HFF-Myc (cell line): ENCODE measurements at regions not wholly inside any gene's neighbourhood (a gene's known extent, or its start where the extent isn't known, plus 50 kb on each side); places are given as distances from the start of the nearest gene placed in this dataset.

ENCODE experiments used
- DNase-seq: peaks from one replicate; pipeline ENCODE4 v3.0.0-alpha.2; 2011; ENCODE audit warnings: low read depth; ENCODE audit errors: extremely low read depth
- H3K4me3 ChIP-seq: replicated peaks from 2 replicates; pipeline ENCODE4 v1.5.1; 2011; ENCODE audit warnings: low read depth, mild to moderate bottlenecking, control low read depth, low read length
- TF ChIP-seq, protein P1 (sequence below): IDR thresholded peaks from 2 replicates; pipeline ENCODE4 v1.5.1; 2012; ENCODE audit warnings: mild to moderate bottlenecking, low read depth, low read length, control low read depth; ENCODE audit errors: missing control alignments

DNA sequence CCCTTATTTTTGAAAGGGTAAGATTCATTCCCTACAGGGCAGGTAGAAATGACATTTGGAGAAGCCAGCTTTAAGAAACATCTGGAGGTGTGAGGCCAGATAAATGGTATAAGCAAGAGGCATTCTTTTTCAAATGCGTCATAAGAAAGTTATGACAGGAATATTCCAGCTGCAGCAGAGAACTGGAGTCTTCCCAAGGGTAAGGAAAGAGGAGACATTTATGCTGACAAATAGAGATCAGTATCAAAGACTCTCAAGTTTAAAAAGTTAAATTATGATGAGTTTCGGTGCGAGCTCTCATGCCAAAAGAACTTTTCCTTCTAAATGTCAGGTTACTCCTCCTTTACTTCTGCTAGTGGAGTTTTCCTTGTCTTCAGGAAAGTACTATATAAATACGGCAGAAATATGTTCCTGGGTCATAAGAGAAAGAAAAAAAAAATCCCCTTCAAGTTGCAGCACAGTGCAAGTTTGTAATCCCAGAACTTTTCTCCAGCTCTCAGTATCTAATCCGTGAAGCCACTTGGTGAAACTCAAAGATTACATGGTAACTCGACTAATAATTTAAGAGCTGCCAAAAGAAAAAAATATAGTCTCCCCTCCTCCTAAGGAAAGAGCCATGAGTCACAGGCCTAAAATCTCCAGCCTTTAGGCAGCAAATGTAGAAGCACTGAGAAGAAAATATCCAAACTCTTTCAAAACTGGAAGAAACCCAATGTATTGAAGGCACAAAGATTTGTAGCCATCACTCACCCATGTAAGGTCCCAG is 428.1 kb downstream of the MEIS1 start:
- no peak overlapping the region for H3K4me3 ChIP-seq
- TF ChIP-seq, protein P1, sequence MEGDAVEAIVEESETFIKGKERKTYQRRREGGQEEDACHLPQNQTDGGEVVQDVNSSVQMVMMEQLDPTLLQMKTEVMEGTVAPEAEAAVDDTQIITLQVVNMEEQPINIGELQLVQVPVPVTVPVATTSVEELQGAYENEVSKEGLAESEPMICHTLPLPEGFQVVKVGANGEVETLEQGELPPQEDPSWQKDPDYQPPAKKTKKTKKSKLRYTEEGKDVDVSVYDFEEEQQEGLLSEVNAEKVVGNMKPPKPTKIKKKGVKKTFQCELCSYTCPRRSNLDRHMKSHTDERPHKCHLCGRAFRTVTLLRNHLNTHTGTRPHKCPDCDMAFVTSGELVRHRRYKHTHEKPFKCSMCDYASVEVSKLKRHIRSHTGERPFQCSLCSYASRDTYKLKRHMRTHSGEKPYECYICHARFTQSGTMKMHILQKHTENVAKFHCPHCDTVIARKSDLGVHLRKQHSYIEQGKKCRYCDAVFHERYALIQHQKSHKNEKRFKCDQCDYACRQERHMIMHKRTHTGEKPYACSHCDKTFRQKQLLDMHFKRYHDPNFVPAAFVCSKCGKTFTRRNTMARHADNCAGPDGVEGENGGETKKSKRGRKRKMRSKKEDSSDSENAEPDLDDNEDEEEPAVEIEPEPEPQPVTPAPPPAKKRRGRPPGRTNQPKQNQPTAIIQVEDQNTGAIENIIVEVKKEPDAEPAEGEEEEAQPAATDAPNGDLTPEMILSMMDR: no peak
- DNase-seq: no peak

DNA sequence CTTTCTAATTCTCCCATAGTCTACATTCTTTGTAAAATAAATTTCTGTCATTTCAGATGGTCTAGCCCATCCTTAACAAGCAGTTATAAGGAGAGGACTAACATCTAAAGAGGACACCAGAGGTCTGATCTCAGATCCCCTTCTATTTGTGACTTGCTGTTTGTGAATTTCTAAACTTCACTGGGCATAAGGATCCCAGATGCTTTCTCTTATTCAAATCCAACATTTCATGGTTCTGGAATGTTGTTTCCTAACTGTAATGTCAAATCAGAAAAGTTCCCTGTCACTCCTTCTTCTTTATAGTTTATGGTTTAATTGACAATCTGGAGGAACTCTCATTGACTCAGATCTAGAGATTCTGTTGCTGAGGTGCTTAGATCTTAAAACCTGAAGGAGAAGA is 430.2 kb downstream of the MEIS1 start:
- no peak overlapping the region for H3K4me3 ChIP-seq
- TF ChIP-seq, protein P1: no peak
- DNase-seq: no peak

DNA sequence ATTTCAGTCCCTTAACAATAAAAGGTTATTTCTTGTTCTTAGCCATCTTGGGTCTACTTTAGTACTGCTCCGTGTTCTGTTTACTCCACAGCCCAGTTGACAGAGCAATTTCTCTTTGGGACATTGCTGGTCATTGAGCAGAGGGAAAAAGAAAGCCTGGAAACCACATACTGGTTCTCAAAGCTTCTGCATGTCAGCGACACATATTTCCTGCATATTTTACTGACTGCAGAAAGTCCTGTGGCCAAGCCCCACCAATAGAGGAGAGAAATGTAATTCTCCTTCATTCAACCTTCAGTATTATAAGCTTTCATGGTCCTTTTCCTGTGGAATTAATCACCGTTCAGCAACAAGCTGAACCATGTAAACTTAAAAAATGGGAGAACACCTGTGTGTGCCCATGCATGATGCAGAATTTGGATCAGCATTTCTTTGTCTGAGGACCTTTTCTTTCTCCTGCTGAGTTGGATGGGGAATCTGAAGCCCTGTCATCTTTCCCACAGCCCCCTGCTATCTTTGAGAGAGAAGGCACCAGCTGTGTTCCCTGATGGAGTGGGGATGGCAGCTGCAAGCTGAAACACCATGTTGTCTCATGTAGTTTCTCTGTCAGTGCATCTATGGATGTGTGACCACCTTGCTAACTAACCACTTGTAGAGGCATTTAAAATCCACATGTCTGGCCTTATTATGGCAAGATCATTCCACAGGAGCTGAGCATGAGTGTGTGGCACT is 431.6 kb downstream of the MEIS1 start:
- TF ChIP-seq, protein P1: no peak
- no peak overlapping the region for H3K4me3 ChIP-seq
- no peak for DNase-seq

DNA sequence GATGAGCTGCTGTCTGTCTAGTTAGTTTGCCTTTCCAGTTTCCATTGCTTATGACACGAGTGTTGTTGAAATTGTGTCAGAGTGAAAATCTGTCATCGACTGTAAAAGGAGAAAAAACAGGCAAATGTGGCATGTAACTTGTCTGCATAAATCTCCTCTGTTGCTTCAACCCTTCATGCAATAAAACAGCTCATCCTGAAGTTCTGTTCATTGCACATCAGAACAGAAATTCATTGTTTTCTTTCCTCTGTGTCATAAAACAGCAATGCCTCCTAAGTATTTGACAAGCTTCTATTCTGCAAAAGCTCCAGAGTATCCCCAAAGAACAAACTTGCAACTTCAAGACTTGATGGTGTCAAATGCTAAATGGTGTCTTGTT is 432.1 kb downstream of the MEIS1 start:
- H3K4me3 ChIP-seq: no peak overlapping the region
- TF ChIP-seq, protein P1: no peak
- DNase-seq: no peak

DNA sequence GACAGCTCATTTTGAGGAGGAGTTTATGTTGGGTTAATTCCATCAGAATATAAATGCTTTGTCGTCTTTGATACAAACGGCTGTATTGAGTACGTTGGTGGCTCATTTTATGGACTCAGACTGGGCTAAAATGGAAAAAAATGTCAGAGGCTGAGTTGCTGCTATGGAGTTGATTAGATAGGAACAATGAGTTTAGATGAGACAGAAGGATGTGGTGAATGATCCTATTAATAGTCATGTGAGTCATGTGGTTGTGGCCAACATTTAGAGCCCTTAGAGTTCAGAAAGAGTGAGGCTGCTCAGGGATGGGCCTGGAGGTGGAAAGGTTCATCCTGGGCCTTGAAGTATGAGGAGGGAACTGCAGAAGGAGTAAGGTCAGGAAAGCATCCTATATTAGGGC is 434.2 kb downstream of the MEIS1 start:
- no peak for DNase-seq
- TF ChIP-seq, protein P1: no peak
- no peak overlapping the region for H3K4me3 ChIP-seq

DNA sequence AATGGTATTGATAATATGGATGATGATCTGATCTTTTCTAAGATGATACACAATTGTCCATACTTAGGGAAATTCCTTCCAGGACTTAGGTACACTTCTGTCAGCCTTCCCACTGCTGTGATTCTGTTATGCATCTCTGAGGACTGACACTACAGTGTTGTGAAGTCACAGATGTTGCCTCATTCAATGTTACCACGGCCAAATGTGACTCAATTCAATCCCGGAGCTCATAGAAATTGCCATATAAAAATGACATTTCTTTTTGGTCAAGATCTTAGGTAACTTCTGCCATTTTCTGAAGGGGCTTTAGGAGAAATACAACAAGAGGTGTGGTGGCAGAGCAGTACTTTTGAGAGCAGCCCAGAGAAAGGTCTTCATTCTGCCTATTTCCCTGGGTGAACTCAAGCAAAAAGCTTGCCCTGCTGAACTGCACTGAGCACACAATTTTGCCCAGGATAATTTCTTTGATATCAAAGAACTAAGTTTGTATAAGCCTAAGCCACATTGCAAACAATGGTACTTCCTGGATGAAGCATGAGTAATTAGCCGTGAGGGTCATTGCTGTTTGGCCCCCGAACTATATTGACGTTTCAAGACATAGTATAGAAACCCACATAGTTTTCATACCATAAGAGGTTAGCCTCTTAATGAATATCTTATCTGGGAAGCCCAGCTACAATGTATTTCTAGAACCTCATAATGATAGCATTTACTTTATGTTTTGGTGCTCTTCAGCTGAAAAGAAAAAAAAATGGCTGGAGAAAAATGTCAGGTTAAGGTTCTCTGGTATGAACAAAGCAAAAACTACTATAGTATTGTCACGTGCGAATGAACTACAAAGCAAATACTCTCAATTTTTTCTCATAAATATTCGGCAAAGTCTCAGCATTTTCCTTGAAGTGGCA is 437.4 kb downstream of the MEIS1 start:
- no peak for DNase-seq
- no peak overlapping the region for H3K4me3 ChIP-seq
- TF ChIP-seq, protein P1: no peak
